ENCODE measurements at regions not wholly inside any gene's neighbourhood (a gene's known extent, or its start where the extent isn't known, plus 50 kb on each side); places are given as distances from the start of the nearest gene placed in this dataset.

DNA sequence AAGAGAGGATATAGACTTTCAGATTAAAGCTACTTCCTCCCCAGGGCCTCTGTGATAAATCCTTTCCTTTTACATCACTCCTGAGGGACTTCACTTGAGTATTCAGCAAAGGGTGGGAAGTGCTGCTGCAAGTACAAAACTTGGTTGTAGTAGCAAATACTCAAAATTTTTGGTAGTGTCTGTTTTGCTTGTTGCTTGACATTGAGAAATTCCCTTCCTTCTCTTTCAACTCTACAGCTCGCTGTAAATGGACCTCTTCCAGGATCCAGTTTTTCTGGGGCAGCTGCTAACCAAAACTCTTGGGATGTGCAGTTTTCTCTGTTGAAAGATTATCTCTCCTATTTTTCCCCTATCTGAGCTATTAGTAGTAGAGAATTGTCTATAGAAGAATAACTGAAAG, 472.0 kb downstream of the CD109 start:
- H3K27me3 ChIP-seq (ENCODE audit: control insufficient read depth, insufficient read depth, low read length) = no peaks in the 10 kb centered on the region
- H3K27me3 Mint-ChIP-seq = no peaks in the 10 kb centered on the region
- no peaks in the 10 kb centered on the region for H3K4me1 ChIP-seq (ENCODE audit: control insufficient read depth, insufficient read depth, low read length, poor library complexity, severe bottlenecking)
- H3K36me3 Mint-ChIP-seq = no peaks in the 10 kb centered on the region
- no peaks in the 10 kb centered on the region for H3K9me3 ChIP-seq (ENCODE audit: control insufficient read depth in 2 of 2, low read length in 2 of 2)
- no peak overlapping the region for H3K27ac Mint-ChIP-seq
- ATAC-seq (ENCODE audit: low read depth in 2 of 2) = no peak
- H3K9me3 Mint-ChIP-seq = peaks cover 0 to 6% (median 0%) of the 10 kb centered on the region in 7 donors
- no peak overlapping the region for H3K4me3 Mint-ChIP-seq
- DNase-seq = no peak
- H3K27ac ChIP-seq (ENCODE audit: insufficient read depth, low read length, poor library complexity, severe bottlenecking) = no peak overlapping the region
- H3K4me3 ChIP-seq (ENCODE audit: low read depth, low read length) = no peak overlapping the region
- H3K4me1 Mint-ChIP-seq = no peaks in the 10 kb centered on the region
- no peaks in the 10 kb centered on the region for H3K36me3 ChIP-seq (ENCODE audit: control insufficient read depth, insufficient read depth, low read length)

DNA sequence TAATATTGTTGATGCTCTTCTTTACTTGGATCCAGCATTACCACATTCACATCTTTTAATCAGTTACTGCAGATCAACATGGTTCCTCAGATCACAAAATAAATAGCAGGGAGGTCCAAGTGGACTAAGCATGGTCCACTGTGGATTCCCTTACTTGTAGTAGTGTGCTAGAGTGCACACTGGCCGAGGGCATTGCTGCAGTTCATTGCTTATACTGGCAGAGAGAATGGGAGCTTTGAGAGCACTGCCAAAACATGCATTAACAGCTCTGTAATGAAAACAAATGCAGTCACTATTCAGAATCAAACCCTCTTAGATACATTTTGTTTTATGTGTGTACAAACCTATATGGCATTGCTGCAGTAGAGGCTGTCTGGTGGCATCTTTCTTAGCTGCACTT, 471.5 kb downstream of the CD109 start:
- no peak overlapping the region for H3K27ac ChIP-seq (ENCODE audit: insufficient read depth, low read length, poor library complexity, severe bottlenecking)
- Mint-ChIP-seq H3K4me1 (no peaks in the 10 kb centered on the region), H3K27me3 (no peaks in the 10 kb centered on the region), H3K27ac (no peak overlapping the region), H3K9me3 (peaks cover 0 to 6% (median 0%) of the 10 kb centered on the region in 7 donors), H3K4me3 (no peak overlapping the region), H3K36me3 (no peaks in the 10 kb centered on the region)
- no peaks in the 10 kb centered on the region for H3K27me3 ChIP-seq (ENCODE audit: control insufficient read depth, insufficient read depth, low read length)
- no peaks in the 10 kb centered on the region for H3K36me3 ChIP-seq (ENCODE audit: control insufficient read depth, insufficient read depth, low read length)
- no peak overlapping the region for H3K4me3 ChIP-seq (ENCODE audit: low read depth, low read length)
- no peaks in the 10 kb centered on the region for H3K9me3 ChIP-seq (ENCODE audit: control insufficient read depth in 2 of 2, low read length in 2 of 2)
- no peak for DNase-seq
- no peak for ATAC-seq (ENCODE audit: low read depth in 2 of 2)
- H3K4me1 ChIP-seq (ENCODE audit: control insufficient read depth, insufficient read depth, low read length, poor library complexity, severe bottlenecking) = no peaks in the 10 kb centered on the region

DNA sequence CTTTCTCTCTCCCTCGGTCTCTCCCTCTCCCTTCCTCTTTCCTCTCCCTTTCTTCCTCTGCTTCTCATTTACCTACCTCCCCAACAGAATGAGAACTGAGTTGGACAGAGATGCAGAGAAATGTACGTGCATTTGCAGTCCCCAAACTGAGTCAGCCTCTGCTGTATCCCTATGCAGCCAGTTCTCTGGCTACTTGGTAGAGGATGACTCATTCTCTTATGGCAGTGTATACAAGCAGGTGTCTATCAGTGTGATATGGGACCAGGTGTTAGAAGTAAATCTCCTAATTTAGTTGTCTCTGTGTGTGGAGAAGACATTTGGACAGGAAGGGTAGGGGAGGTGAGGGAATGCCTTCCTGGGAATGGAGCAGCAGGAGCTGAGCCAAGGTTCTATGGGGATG, 470.8 kb downstream of the CD109 start:
- no peak overlapping the region for H3K27ac Mint-ChIP-seq
- Histone ChIP-seq H3K27me3 (ENCODE audit: control insufficient read depth, insufficient read depth, low read length) (no peaks in the 10 kb centered on the region), H3K27ac (ENCODE audit: insufficient read depth, low read length, poor library complexity, severe bottlenecking) (no peak overlapping the region), H3K9me3 (ENCODE audit: control insufficient read depth in 2 of 2, low read length in 2 of 2) (no peaks in the 10 kb centered on the region), H3K36me3 (ENCODE audit: control insufficient read depth, insufficient read depth, low read length) (no peaks in the 10 kb centered on the region), H3K4me3 (ENCODE audit: low read depth, low read length) (no peak overlapping the region), H3K4me1 (ENCODE audit: control insufficient read depth, insufficient read depth, low read length, poor library complexity, severe bottlenecking) (no peaks in the 10 kb centered on the region)
- no peak for ATAC-seq (ENCODE audit: low read depth in 2 of 2)
- H3K27me3 Mint-ChIP-seq = no peaks in the 10 kb centered on the region
- H3K9me3 Mint-ChIP-seq = peaks cover 0 to 3% (median 0%) of the 10 kb centered on the region in 7 donors
- no peaks in the 10 kb centered on the region for H3K36me3 Mint-ChIP-seq
- DNase-seq = no peak
- no peak overlapping the region for H3K4me3 Mint-ChIP-seq
- H3K4me1 Mint-ChIP-seq = no peaks in the 10 kb centered on the region

DNA sequence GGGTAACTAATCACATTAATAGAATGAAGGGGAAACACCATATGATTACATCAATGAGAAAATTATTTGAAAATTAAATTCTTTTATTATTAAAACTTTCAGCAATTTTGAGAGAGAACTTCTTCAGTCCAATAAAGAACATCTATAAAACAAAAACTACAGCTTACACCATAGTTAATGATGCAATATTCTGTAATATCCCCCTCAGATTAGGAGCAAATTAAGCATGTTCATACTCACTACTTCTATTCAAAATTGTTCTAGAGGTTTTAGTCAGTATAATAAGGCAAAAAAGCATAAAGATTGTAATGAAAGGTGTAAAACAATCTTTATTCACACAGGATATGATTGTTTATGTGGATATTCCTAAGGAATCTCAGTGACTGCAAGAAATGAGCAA, 465.4 kb downstream of the CD109 start:
- H3K4me1 ChIP-seq (ENCODE audit: control insufficient read depth, insufficient read depth, low read length, poor library complexity, severe bottlenecking) = no peaks in the 10 kb centered on the region
- no peaks in the 10 kb centered on the region for H3K36me3 ChIP-seq (ENCODE audit: control insufficient read depth, insufficient read depth, low read length)
- Mint-ChIP-seq H3K27ac (no peak overlapping the region), H3K9me3 (peaks cover 0 to 4% (median 0%) of the 10 kb centered on the region in 7 donors), H3K27me3 (no peaks in the 10 kb centered on the region), H3K4me1 (no peaks in the 10 kb centered on the region), H3K4me3 (no peak overlapping the region), H3K36me3 (no peaks in the 10 kb centered on the region)
- H3K27me3 ChIP-seq (ENCODE audit: control insufficient read depth, insufficient read depth, low read length) = no peaks in the 10 kb centered on the region
- no peak for ATAC-seq (ENCODE audit: low read depth in 2 of 2)
- no peak overlapping the region for H3K4me3 ChIP-seq (ENCODE audit: low read depth, low read length)
- DNase-seq = no peak
- peaks cover 0 to 2% of the 10 kb centered on the region in 2 experiments for H3K9me3 ChIP-seq (ENCODE audit: control insufficient read depth in 2 of 2, low read length in 2 of 2)
- no peak overlapping the region for H3K27ac ChIP-seq (ENCODE audit: insufficient read depth, low read length, poor library complexity, severe bottlenecking)

DNA sequence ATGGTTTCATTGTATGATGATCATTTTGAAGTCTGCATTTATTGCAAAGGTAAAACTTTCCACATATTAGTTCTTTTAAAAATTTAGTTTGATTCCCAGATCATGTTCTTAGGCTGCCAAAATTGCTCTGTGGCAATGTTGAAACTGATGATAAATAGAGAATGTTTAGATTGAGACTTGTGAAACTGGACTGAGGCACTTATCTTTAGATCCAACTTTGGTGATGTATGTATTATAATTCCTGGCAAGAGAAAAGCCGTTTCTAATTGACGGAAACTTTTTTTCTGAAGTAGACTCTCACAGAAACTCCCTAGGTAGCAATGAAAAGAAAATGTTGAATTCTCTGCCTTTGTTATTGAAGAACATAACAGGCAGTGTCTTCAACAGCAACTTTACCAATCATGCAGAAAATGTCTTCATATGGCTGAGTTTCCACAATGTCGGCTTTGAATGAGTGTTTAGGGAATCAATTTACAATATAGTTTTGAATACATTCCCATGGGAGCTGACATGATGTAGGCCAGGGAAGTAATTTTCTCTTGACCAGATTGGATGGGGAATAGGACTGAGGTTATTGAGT, 456.2 kb downstream of the CD109 start:
- ATAC-seq (ENCODE audit: low read depth in 2 of 2) (no peak), DNase-seq (no peak)
- Histone ChIP-seq H3K4me3 (ENCODE audit: low read depth, low read length) (no peak overlapping the region), H3K27ac (ENCODE audit: insufficient read depth, low read length, poor library complexity, severe bottlenecking) (no peak overlapping the region), H3K9me3 (ENCODE audit: control insufficient read depth in 2 of 2, low read length in 2 of 2) (no peaks in the 10 kb centered on the region), H3K36me3 (ENCODE audit: control insufficient read depth, insufficient read depth, low read length) (no peaks in the 10 kb centered on the region), H3K4me1 (ENCODE audit: control insufficient read depth, insufficient read depth, low read length, poor library complexity, severe bottlenecking) (no peaks in the 10 kb centered on the region), H3K27me3 (ENCODE audit: control insufficient read depth, insufficient read depth, low read length) (no peaks in the 10 kb centered on the region)
- Mint-ChIP-seq H3K4me3 (no peak overlapping the region), H3K4me1 (no peaks in the 10 kb centered on the region), H3K9me3 (peaks cover 0 to 8% (median 1%) of the 10 kb centered on the region in 7 donors), H3K27me3 (no peaks in the 10 kb centered on the region), H3K27ac (no peak overlapping the region), H3K36me3 (no peaks in the 10 kb centered on the region)

DNA sequence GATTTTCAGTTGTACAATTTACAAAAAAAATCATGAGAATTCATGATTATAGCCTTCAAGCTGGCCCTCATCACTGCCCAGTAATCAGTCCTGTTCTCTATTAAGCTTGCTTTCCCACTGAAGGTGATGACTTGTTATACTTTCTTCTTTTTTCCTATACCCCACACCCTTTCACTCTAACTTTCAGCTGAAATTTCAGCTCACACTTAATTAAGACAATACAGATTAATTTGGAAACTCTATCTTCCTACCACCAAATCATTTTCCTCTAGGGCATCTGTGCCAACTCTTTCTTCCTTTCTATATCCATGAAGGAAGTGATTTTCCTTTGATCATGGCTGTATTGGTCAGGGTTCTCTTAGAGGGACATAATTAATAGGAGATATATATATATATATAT, 449.9 kb downstream of the CD109 start:
- no peaks in the 10 kb centered on the region for H3K36me3 Mint-ChIP-seq
- Histone ChIP-seq H3K4me3 (ENCODE audit: low read depth, low read length) (no peak overlapping the region), H3K27ac (ENCODE audit: insufficient read depth, low read length, poor library complexity, severe bottlenecking) (no peak overlapping the region), H3K27me3 (ENCODE audit: control insufficient read depth, insufficient read depth, low read length) (no peaks in the 10 kb centered on the region), H3K9me3 (ENCODE audit: control insufficient read depth in 2 of 2, low read length in 2 of 2) (no peaks in the 10 kb centered on the region), H3K36me3 (ENCODE audit: control insufficient read depth, insufficient read depth, low read length) (no peaks in the 10 kb centered on the region), H3K4me1 (ENCODE audit: control insufficient read depth, insufficient read depth, low read length, poor library complexity, severe bottlenecking) (no peaks in the 10 kb centered on the region)
- H3K27me3 Mint-ChIP-seq = no peaks in the 10 kb centered on the region
- no peak overlapping the region for H3K27ac Mint-ChIP-seq
- DNase-seq (no peak), ATAC-seq (ENCODE audit: low read depth in 2 of 2) (no peak)
- H3K4me3 Mint-ChIP-seq = no peak overlapping the region
- H3K9me3 Mint-ChIP-seq = peaks cover 0 to 9% (median 0%) of the 10 kb centered on the region in 7 donors
- H3K4me1 Mint-ChIP-seq = no peaks in the 10 kb centered on the region

DNA sequence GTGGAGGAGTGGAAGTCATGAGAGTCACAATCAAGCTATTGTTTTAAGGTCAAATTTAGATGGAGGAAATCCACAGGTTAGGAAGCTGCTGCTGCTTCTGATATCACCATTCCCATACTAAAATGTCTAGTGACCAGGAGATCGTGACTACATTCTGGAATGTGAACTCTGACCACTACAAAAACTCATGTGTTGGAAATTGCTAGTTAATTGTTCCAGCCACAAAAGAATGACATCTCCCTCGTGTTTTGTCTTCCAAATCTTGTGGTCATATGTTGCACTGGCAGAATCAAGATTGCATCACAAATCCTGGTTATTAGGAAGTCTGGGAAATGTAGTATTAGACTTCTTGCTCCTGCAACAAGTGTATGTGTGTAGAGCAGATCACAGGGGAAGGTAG, 441.9 kb downstream of the CD109 start:
- no peaks in the 10 kb centered on the region for H3K36me3 ChIP-seq (ENCODE audit: control insufficient read depth, insufficient read depth, low read length)
- H3K9me3 ChIP-seq (ENCODE audit: control insufficient read depth in 2 of 2, low read length in 2 of 2) = no peaks in the 10 kb centered on the region
- H3K27me3 ChIP-seq (ENCODE audit: control insufficient read depth, insufficient read depth, low read length) = no peaks in the 10 kb centered on the region
- no peaks in the 10 kb centered on the region for H3K36me3 Mint-ChIP-seq
- no peak overlapping the region for H3K27ac ChIP-seq (ENCODE audit: insufficient read depth, low read length, poor library complexity, severe bottlenecking)
- no peak overlapping the region for H3K4me3 Mint-ChIP-seq
- no peaks in the 10 kb centered on the region for H3K4me1 ChIP-seq (ENCODE audit: control insufficient read depth, insufficient read depth, low read length, poor library complexity, severe bottlenecking)
- no peaks in the 10 kb centered on the region for H3K4me1 Mint-ChIP-seq
- H3K27me3 Mint-ChIP-seq = no peaks in the 10 kb centered on the region
- ATAC-seq (ENCODE audit: low read depth in 2 of 2) (no peak), DNase-seq (no peak)
- peaks cover 0 to 3% (median 2%) of the 10 kb centered on the region in 7 donors for H3K9me3 Mint-ChIP-seq
- no peak overlapping the region for H3K4me3 ChIP-seq (ENCODE audit: low read depth, low read length)
- no peak overlapping the region for H3K27ac Mint-ChIP-seq

DNA sequence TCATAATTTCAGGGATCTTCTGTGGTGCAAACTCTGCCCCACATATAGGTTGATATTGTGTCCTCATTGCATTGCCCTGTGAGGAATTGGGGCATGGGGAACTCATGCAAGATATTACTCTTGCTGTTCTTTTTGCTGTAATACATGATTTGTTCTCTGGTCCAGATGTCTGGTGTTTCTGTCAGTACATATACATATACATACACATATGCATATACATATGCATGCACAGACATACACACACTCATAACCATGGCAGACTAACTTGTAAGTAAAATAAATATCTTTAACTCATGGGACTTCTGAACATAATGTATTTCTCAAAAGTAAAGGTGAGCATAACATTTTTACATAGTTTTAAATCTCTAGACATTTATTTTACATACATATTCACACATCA, 438.3 kb downstream of the CD109 start:
- Histone ChIP-seq H3K27ac (ENCODE audit: insufficient read depth, low read length, poor library complexity, severe bottlenecking) (no peak overlapping the region), H3K27me3 (ENCODE audit: control insufficient read depth, insufficient read depth, low read length) (no peaks in the 10 kb centered on the region), H3K36me3 (ENCODE audit: control insufficient read depth, insufficient read depth, low read length) (no peaks in the 10 kb centered on the region), H3K4me3 (ENCODE audit: low read depth, low read length) (no peak overlapping the region), H3K4me1 (ENCODE audit: control insufficient read depth, insufficient read depth, low read length, poor library complexity, severe bottlenecking) (no peaks in the 10 kb centered on the region), H3K9me3 (ENCODE audit: control insufficient read depth in 2 of 2, low read length in 2 of 2) (no peaks in the 10 kb centered on the region)
- no peaks in the 10 kb centered on the region for H3K27me3 Mint-ChIP-seq
- H3K9me3 Mint-ChIP-seq = peaks cover 0 to 6% (median 0%) of the 10 kb centered on the region in 7 donors
- no peak overlapping the region for H3K27ac Mint-ChIP-seq
- H3K4me3 Mint-ChIP-seq = no peak overlapping the region
- no peaks in the 10 kb centered on the region for H3K4me1 Mint-ChIP-seq
- DNase-seq (no peak), ATAC-seq (ENCODE audit: low read depth in 2 of 2) (no peak)
- no peaks in the 10 kb centered on the region for H3K36me3 Mint-ChIP-seq

Data from CD4-positive, CD25-positive, alpha-beta regulatory T cell (primary cell).